ENCODE measurements at regions not wholly inside any gene's neighbourhood (a gene's known extent, or its start where the extent isn't known, plus 50 kb on each side); places are given as distances from the start of the nearest gene placed in this dataset.

DNA sequence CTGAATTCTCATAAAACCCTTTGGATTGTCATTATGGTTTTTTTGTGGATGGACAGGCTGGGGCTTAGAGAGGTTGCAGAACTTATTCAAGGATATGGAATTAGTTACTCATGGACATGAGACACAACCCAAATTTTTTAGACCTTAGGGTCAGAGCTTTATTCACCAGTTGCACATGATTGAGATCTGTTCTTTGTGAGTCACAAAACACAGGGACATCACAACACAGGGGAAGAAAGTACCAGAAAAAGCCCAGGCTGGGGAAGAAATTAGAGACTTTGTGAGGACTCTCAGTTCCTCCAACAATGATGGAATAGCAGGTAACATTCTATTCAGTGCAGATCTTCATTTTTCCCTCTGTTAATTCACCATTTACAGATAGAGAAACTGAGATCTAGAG lies 602.4 kb upstream of the CPEB2 start:
- TF ChIP-seq, protein P1, sequence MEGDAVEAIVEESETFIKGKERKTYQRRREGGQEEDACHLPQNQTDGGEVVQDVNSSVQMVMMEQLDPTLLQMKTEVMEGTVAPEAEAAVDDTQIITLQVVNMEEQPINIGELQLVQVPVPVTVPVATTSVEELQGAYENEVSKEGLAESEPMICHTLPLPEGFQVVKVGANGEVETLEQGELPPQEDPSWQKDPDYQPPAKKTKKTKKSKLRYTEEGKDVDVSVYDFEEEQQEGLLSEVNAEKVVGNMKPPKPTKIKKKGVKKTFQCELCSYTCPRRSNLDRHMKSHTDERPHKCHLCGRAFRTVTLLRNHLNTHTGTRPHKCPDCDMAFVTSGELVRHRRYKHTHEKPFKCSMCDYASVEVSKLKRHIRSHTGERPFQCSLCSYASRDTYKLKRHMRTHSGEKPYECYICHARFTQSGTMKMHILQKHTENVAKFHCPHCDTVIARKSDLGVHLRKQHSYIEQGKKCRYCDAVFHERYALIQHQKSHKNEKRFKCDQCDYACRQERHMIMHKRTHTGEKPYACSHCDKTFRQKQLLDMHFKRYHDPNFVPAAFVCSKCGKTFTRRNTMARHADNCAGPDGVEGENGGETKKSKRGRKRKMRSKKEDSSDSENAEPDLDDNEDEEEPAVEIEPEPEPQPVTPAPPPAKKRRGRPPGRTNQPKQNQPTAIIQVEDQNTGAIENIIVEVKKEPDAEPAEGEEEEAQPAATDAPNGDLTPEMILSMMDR (conservative IDR thresholded peaks at IDR 0.05) = no peak
- TF ChIP-seq EZH2 (IDR thresholded peaks at IDR 0.05; ENCODE audit: low read depth) = no peak
